ENCODE measurements at regions not wholly inside any gene's neighbourhood (a gene's known extent, or its start where the extent isn't known, plus 50 kb on each side); places are given as distances from the start of the nearest gene placed in this dataset.

DNA sequence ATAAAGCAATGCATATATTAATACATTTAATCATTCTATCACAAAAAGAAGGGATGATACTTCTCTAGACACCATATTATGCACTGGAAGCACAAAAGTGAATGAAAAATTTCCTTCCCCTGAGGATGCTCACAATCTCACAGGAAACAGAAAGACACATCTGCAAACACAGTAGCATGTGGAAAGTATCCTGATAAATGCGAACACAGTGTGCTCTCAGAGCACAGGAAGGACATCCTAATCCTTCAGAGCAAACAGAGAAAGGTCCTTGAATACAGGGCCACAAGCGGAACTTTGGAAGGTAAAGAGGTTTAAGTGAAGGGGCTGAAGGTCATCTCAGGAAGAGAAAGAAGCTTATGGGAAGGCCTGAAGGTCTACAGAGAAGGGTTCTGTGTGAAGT is 524.6 kb upstream of the LRRC4C start:
- Histone ChIP-seq H3K36me3 (no peaks in the 10 kb centered on the region), H3K9me3 (no peaks in the 10 kb centered on the region), H3K27ac (no peak overlapping the region), H3K4me1 (no peaks in the 10 kb centered on the region), H3K4me3 (no peak overlapping the region), H3K27me3 (no peaks in the 10 kb centered on the region)
- in situ Hi-C loops (cut with MboI; ENCODE audit: low pct_ligation_motif_present in 1 of 4, low pct_unique_long_range_greater_than_20kb in 1 of 4, low sequenced_read_pairs in 3 of 4) (loop anchor here in 1 of 4 donors (25.0 kb wide), 1 partner anchor 97 kb away; no protein-coding TSS in a partner anchor), intact Hi-C loops (cut with DNase I; ENCODE audit: low total_unique reads) (no loop called here)
- TF ChIP-seq, protein P1, sequence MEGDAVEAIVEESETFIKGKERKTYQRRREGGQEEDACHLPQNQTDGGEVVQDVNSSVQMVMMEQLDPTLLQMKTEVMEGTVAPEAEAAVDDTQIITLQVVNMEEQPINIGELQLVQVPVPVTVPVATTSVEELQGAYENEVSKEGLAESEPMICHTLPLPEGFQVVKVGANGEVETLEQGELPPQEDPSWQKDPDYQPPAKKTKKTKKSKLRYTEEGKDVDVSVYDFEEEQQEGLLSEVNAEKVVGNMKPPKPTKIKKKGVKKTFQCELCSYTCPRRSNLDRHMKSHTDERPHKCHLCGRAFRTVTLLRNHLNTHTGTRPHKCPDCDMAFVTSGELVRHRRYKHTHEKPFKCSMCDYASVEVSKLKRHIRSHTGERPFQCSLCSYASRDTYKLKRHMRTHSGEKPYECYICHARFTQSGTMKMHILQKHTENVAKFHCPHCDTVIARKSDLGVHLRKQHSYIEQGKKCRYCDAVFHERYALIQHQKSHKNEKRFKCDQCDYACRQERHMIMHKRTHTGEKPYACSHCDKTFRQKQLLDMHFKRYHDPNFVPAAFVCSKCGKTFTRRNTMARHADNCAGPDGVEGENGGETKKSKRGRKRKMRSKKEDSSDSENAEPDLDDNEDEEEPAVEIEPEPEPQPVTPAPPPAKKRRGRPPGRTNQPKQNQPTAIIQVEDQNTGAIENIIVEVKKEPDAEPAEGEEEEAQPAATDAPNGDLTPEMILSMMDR (IDR thresholded peaks at IDR 0.05): no peak
- TF ChIP-seq POLR2AphosphoS5 (IDR thresholded peaks at IDR 0.05) (no peak), POLR2A (IDR thresholded peaks at IDR 0.05) (no peak), EP300 (IDR thresholded peaks at IDR 0.05; ENCODE audit: low read depth) (no peak)
- no peak for DNase-seq
- 50 to 62% methylated on average over 1 to 2 of the region's 2 CpGs for WGBS, 2 donors (ENCODE audit: low coverage in 1 of 2)

GRCh38 chr11:41985799-41986198 is 526.3 kb upstream of the LRRC4C start:
- no peak overlapping the region for H3K27ac ChIP-seq
- in situ Hi-C loops (cut with MboI; ENCODE audit: low pct_ligation_motif_present in 1 of 4, low pct_unique_long_range_greater_than_20kb in 1 of 4, low sequenced_read_pairs in 3 of 4) (loop anchor here in 1 of 4 donors (25.0 kb wide), 1 partner anchor 98 kb away; no protein-coding TSS in a partner anchor), intact Hi-C loops (cut with DNase I; ENCODE audit: low total_unique reads) (no loop called here)
- H3K9me3 ChIP-seq: no peaks in the 10 kb centered on the region
- WGBS, 2 donors (ENCODE audit: low coverage in 1 of 2): 86% methylated on average over 6 of the region's 6 CpGs; no CpG with 5 or more reads in 1 of the 2 donors
- H3K36me3 ChIP-seq: no peaks in the 10 kb centered on the region
- no peak overlapping the region for H3K4me3 ChIP-seq
- no peak for DNase-seq
- H3K27me3 ChIP-seq: no peaks in the 10 kb centered on the region
- no peaks in the 10 kb centered on the region for H3K4me1 ChIP-seq
- TF ChIP-seq EP300 (IDR thresholded peaks at IDR 0.05; ENCODE audit: low read depth): no peak

- in situ Hi-C loops (cut with MboI; ENCODE audit: low pct_ligation_motif_present in 1 of 4, low pct_unique_long_range_greater_than_20kb in 1 of 4, low sequenced_read_pairs in 3 of 4) (loop anchor here in 1 of 4 donors (25.0 kb wide), 1 partner anchor 102 kb away; no protein-coding TSS in a partner anchor), intact Hi-C loops (cut with DNase I; ENCODE audit: low total_unique reads) (no loop called here)
- no peaks in the 10 kb centered on the region for H3K27me3 ChIP-seq
- no peaks in the 10 kb centered on the region for H3K9me3 ChIP-seq
- no peaks in the 10 kb centered on the region for H3K36me3 ChIP-seq
- DNase-seq: no peak
- no peaks in the 10 kb centered on the region for H3K4me1 ChIP-seq
- H3K4me3 ChIP-seq: no peak overlapping the region
- H3K27ac ChIP-seq: no peak overlapping the region
- WGBS, 2 donors (ENCODE audit: low coverage in 1 of 2): 82 to 83% methylated on average over 3 of the region's 3 CpGs
- no peak for TF ChIP-seq POLR2A (IDR thresholded peaks at IDR 0.05)
- TF ChIP-seq, protein P1 (IDR thresholded peaks at IDR 0.05): no peak
- TF ChIP-seq EP300 (IDR thresholded peaks at IDR 0.05; ENCODE audit: low read depth): no peak
- no peak for TF ChIP-seq POLR2AphosphoS5 (IDR thresholded peaks at IDR 0.05)
Measured at GRCh38 chr11:41988951-41989572, 529.6 kb upstream of the LRRC4C start.

- DNase-seq: no peak
- intact Hi-C loops (cut with DNase I; ENCODE audit: low total_unique reads): no loop called here
- Histone ChIP-seq H3K27me3 (no peaks in the 10 kb centered on the region), H3K36me3 (no peaks in the 10 kb centered on the region), H3K4me1 (no peaks in the 10 kb centered on the region), H3K27ac (no peak overlapping the region), H3K4me3 (no peak overlapping the region), H3K9me3 (no peaks in the 10 kb centered on the region)
- no peak for TF ChIP-seq EP300 (IDR thresholded peaks at IDR 0.05; ENCODE audit: low read depth)
- no peak for TF ChIP-seq POLR2AphosphoS5 (IDR thresholded peaks at IDR 0.05)
- TF ChIP-seq POLR2A (IDR thresholded peaks at IDR 0.05): no peak
- TF ChIP-seq, protein P1 (IDR thresholded peaks at IDR 0.05): no peak
- in situ Hi-C loops (cut with MboI; ENCODE audit: low pct_ligation_motif_present in 1 of 4, low pct_unique_long_range_greater_than_20kb in 1 of 4, low sequenced_read_pairs in 3 of 4): loop anchor here in 1 of 4 donors (25.0 kb wide), 1 partner anchor 103 kb away; no protein-coding TSS in a partner anchor
Measured at GRCh38 chr11:41989823-41990380, 530.5 kb upstream of the LRRC4C start.

Measured in transverse colon (tissue), 4 donors.